IMR-90 (cell line): ENCODE measurements at regions not wholly inside any gene's neighbourhood (a gene's known extent, or its start where the extent isn't known, plus 50 kb on each side); places are given as distances from the start of the nearest gene placed in this dataset.

ENCODE experiments used
- ELK1 ChIP-seq: fragments of 150-350 bp; IDR thresholded peaks from 2 replicates; pipeline ENCODE4 v1.6.1; 2016; ENCODE audit warnings: low read depth, mild to moderate bottlenecking, low read length, moderate library complexity, borderline replicate concordance
- MAZ ChIP-seq: IDR thresholded peaks from 2 replicates; pipeline ENCODE4 v1.6.1; 2012; ENCODE audit warnings: low read depth, mild to moderate bottlenecking, low read length, improper control_type of control experiment, moderate library complexity, borderline replicate concordance
- TF ChIP-seq, protein P1 (sequence below): conservative IDR thresholded peaks from 2 replicates; pipeline ENCODE4 v1.5.1; 2012; ENCODE audit warnings: mild to moderate bottlenecking, low read depth, low read length, improper control_type of control experiment

DNA sequence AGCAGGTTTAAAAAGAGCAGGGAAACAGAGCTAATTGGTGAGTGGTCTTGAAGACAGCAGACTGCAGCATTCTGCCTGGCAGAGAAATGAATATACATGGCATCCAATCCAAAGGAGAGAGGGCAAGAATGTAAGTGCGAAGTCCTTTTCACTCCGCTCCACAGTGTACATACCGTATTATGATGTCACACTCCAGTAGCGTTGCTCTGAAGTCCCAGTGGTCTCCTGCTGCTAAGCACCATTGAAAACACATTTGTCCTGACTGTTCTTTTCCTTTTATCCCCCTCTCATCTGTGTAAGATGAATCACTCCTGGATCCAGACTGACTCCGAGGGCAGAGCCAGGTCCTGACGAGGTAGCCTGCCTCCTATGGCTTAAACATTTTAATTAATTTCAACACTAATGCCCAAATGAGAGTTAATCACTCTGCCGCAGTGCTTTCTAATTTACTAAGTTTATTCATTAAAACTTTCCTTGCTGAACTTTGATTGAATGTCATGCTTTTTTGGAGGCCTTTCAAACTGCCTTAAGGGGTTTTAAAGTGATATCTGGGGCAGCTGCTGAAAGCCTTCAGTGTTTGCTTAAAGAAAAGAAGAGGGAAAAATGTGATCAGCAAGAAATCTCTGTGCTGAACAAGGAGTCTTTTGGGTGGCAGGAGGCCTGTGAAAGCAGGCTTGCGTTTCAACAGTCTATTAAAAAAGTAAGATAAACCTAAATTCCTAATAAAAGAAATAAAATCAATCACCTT, 227.2 kb downstream of the ATG4C start:
- TF ChIP-seq, protein P1, sequence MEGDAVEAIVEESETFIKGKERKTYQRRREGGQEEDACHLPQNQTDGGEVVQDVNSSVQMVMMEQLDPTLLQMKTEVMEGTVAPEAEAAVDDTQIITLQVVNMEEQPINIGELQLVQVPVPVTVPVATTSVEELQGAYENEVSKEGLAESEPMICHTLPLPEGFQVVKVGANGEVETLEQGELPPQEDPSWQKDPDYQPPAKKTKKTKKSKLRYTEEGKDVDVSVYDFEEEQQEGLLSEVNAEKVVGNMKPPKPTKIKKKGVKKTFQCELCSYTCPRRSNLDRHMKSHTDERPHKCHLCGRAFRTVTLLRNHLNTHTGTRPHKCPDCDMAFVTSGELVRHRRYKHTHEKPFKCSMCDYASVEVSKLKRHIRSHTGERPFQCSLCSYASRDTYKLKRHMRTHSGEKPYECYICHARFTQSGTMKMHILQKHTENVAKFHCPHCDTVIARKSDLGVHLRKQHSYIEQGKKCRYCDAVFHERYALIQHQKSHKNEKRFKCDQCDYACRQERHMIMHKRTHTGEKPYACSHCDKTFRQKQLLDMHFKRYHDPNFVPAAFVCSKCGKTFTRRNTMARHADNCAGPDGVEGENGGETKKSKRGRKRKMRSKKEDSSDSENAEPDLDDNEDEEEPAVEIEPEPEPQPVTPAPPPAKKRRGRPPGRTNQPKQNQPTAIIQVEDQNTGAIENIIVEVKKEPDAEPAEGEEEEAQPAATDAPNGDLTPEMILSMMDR: no peak
- TF ChIP-seq MAZ (no peak), ELK1 (no peak)
